ENCODE measurements at regions not wholly inside any gene's neighbourhood (a gene's known extent, or its start where the extent isn't known, plus 50 kb on each side); places are given as distances from the start of the nearest gene placed in this dataset.
"Not testable (repeated sequence)": the region's sequence is repeated elsewhere in the genome, so short reads cannot be mapped to it uniquely, and the experiment has no call there.

- intact Hi-C loops (cut with DNase I) = no loop called here
- no peaks in the 10 kb centered on the region for H3K27me3 ChIP-seq
- no peak overlapping the region for H3K4me3 ChIP-seq
- no peaks in the 10 kb centered on the region for H3K4me1 ChIP-seq
- no peak for ATAC-seq
- H3K9me3 ChIP-seq = no peaks in the 10 kb centered on the region
- DNase-seq = no peak
- no peaks in the 10 kb centered on the region for H3K36me3 ChIP-seq
- TF ChIP-seq, protein P1, sequence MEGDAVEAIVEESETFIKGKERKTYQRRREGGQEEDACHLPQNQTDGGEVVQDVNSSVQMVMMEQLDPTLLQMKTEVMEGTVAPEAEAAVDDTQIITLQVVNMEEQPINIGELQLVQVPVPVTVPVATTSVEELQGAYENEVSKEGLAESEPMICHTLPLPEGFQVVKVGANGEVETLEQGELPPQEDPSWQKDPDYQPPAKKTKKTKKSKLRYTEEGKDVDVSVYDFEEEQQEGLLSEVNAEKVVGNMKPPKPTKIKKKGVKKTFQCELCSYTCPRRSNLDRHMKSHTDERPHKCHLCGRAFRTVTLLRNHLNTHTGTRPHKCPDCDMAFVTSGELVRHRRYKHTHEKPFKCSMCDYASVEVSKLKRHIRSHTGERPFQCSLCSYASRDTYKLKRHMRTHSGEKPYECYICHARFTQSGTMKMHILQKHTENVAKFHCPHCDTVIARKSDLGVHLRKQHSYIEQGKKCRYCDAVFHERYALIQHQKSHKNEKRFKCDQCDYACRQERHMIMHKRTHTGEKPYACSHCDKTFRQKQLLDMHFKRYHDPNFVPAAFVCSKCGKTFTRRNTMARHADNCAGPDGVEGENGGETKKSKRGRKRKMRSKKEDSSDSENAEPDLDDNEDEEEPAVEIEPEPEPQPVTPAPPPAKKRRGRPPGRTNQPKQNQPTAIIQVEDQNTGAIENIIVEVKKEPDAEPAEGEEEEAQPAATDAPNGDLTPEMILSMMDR (IDR thresholded peaks at IDR 0.05) = no peak
- H3K27ac ChIP-seq = no peak overlapping the region
These were observed 65.1 kb upstream of the TBL1XR1 start for GRCh38 chr3:177262396-177262795.

- no peak overlapping the region for H3K27ac ChIP-seq
- no peak for ATAC-seq
- intact Hi-C loops (cut with DNase I) = no loop called here
- no peaks in the 10 kb centered on the region for H3K36me3 ChIP-seq
- no peak overlapping the region for H3K4me3 ChIP-seq
- H3K9me3 ChIP-seq = no peaks in the 10 kb centered on the region
- DNase-seq = no peak
- no peaks in the 10 kb centered on the region for H3K27me3 ChIP-seq
- no peaks in the 10 kb centered on the region for H3K4me1 ChIP-seq
- TF ChIP-seq, protein P1 (IDR thresholded peaks at IDR 0.05) = no peak
These were observed 66.5 kb upstream of the TBL1XR1 start for GRCh38 chr3:177263615-177264368.

DNA sequence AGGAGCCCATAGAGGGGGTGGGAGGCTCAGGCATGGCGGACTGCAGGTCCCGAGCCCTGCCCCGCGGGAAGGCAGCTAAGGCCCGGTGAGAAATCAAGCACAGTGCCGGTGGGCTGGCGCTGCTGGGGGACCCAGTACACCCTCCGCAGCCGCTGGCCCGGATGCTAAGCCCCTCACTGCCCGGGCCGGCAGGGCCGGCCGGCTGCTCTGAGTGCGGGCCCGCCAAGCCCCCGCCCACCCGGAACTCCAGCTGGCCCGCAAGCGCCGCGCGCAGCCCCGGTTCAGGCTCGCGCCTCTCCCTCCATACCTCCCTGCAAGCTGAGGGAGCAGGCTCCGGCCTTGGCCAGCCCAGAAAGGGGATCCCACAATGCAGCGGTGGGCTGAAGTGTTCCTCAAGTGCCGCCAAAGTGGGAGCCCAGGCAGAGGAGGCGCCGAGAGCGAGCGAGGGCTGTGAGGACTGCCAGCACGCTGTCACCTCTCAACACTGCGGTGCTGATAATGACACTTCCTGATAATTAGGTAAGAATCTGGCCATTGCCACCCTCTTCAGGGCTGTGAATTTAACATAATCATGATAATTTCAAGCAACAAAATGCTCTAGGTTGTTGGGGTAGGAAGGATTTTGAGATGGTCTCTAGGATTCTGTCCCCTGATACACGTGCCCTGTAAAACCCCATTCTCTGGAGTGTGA is 74.7 kb upstream of the TBL1XR1 start:
- DNase-seq; intact Hi-C loops (cut with DNase I); H3K36me3 ChIP-seq; H3K9me3 ChIP-seq; H3K4me1 ChIP-seq; ATAC-seq; H3K27ac ChIP-seq; H3K4me3 ChIP-seq; H3K27me3 ChIP-seq: not testable (repeated sequence)

DNA sequence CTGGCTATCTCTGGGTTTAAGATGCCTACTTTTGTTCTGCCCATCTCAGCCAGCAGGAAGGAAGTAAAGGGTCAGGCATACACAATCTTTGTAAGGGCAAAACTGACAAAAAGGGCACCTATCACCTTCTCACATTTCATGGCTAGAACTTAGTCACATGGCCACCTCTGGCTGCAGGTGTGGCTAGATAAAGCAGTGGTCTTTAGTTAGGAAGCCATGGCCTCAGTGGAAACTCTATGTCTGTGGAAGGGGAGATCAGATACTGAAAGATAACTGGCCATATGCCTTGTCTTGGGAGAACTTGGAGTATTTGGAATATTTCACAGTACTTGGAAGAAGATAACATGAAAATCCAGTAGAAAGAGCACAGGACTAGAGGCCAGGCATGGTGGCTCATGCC is 80.7 kb upstream of the TBL1XR1 start:
- intact Hi-C loops (cut with DNase I) = no loop called here

DNA sequence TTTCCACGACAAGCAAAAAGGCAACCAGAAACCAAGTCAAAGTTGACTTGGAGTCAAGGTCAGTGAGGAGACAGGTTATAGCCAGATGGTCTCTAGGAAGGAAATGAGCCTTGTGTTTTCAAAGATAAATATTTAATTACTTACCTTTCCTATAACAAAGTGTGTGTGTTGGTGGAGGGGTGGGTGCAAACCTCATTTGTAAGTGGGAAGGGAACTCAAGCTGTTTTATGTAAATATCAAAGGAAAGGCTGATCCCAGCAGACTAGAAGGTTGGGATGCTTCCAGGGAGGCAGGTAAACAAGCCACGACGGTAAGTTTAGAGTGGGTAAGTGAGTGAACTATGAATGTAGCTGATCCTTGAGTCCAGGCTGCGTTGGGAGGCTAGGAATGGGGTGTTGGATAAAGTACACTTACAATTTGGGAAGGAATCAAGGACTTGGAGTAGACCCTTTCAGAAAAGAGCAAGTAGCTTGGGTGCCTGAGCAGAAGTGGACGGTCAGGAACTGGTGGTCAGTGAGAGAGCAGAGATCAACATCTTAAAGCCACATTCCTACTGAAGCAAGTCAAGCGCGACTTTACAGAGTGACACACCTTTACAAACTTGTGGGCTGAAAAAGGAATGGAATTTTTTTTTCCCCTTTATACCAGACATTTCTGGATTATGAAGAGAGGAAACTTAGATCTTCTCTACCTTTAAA is 82.0 kb upstream of the TBL1XR1 start:
- Histone ChIP-seq H3K27ac (no peak overlapping the region), H3K27me3 (no peaks in the 10 kb centered on the region), H3K4me1 (peaks cover 4 to 19% of the 10 kb centered on the region in 2 donors), H3K36me3 (no peaks in the 10 kb centered on the region), H3K9me3 (no peaks in the 10 kb centered on the region), H3K4me3 (no peak overlapping the region)
- ATAC-seq = peak; percentile 73
- intact Hi-C loops (cut with DNase I) = no loop called here
- no peak for DNase-seq
- TF ChIP-seq, protein P1 (IDR thresholded peaks at IDR 0.05) = no peak

More for the DNA sequence above, 80.7 kb upstream of the TBL1XR1 start:
- ATAC-seq (no peak), DNase-seq (no peak)
- TF ChIP-seq, protein P1 (IDR thresholded peaks at IDR 0.05) = no peak
- H3K27ac ChIP-seq = no peak overlapping the region
- no peaks in the 10 kb centered on the region for H3K36me3 ChIP-seq
- no peaks in the 10 kb centered on the region for H3K9me3 ChIP-seq
- peaks cover 0 to 11% of the 10 kb centered on the region in 2 donors for H3K4me1 ChIP-seq
- no peak overlapping the region for H3K4me3 ChIP-seq
- H3K27me3 ChIP-seq = no peaks in the 10 kb centered on the region
